ENCODE measurements at regions not wholly inside any gene's neighbourhood (a gene's known extent, or its start where the extent isn't known, plus 50 kb on each side); places are given as distances from the start of the nearest gene placed in this dataset.
A peak's percentile ranks its signal among the peaks of the same experiment; 100 is the strongest.

- CTCF ChIA-PET, result interaction anchor here (0.6 to 0.7 kb wide), 2 partner anchors 125 to 795 kb away, joined by 3 read pairs; no protein-coding TSS in a partner anchor
Measured at GRCh38 chr5:99998319-99998718, 536.9 kb upstream of the FAM174A start.

GRCh38 chr5:99995407-99995806 lies 539.8 kb upstream of the FAM174A start:
- intact Hi-C loops (cut with DNase I, micrococcal nuclease), result no loop called here
- ChIA-PET CTCF (no interaction called here), POLR2A (no interaction called here)
- Mint-ChIP-seq H3K4me3 (no peak overlapping the region), H3K27me3 (no peaks in the 10 kb centered on the region), H3K27ac (no peak overlapping the region), H3K9me3 (ENCODE audit: low read depth) (no peaks in the 10 kb centered on the region), H3K36me3 (ENCODE audit: low read depth) (no peaks in the 10 kb centered on the region), H3K4me1 (no peaks in the 10 kb centered on the region)
- no peak for ATAC-seq
- no peak for DNase-seq

More at GRCh38 chr5:99998319-99998718, 536.9 kb upstream of the FAM174A start:
- no peak overlapping the region for H3K4me3 Mint-ChIP-seq
- H3K27me3 Mint-ChIP-seq, result no peaks in the 10 kb centered on the region
- H3K4me1 Mint-ChIP-seq, result no peaks in the 10 kb centered on the region
- POLR2A ChIA-PET, result no interaction called here
- H3K9me3 Mint-ChIP-seq (ENCODE audit: low read depth), result peaks cover 2% of the 10 kb centered on the region
- no peak overlapping the region for H3K27ac Mint-ChIP-seq
- intact Hi-C loops (cut with DNase I, micrococcal nuclease), result no loop called here
- DNase-seq (no peak), ATAC-seq (no peak)
- no peaks in the 10 kb centered on the region for H3K36me3 Mint-ChIP-seq (ENCODE audit: low read depth)

DNA sequence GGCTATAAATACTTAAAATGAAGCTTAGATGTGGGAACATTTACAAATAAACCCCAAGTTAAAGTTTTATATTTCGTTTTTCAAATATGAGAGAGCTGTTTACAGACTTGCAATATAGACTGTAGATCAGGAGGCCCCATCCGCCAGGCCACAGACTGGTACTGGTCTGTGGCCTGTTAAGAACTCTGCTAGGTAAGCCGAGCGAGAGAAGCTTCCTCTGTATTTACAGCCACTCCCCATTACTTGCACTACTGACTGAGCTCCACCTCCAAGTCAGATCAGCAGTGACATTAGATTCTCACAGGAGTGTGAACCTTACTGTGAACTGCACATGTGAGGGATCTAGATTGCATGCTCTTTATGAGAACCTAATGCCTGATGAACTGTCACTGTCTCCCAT lies 561.4 kb upstream of the FAM174A start:
- H3K27me3 Mint-ChIP-seq, result no peaks in the 10 kb centered on the region
- POLR2A ChIA-PET, result no interaction called here
- H3K27ac Mint-ChIP-seq, result no peak overlapping the region
- no peak for ATAC-seq
- intact Hi-C loops (cut with DNase I, micrococcal nuclease), result no loop called here
- CTCF ChIA-PET, result no interaction called here
- H3K36me3 Mint-ChIP-seq (ENCODE audit: low read depth), result no peaks in the 10 kb centered on the region
- H3K4me3 Mint-ChIP-seq, result no peak overlapping the region
- no peaks in the 10 kb centered on the region for H3K9me3 Mint-ChIP-seq (ENCODE audit: low read depth)
- DNase-seq, result no peak
- no peaks in the 10 kb centered on the region for H3K4me1 Mint-ChIP-seq

- ATAC-seq (no peak), DNase-seq (no peak)
- Mint-ChIP-seq H3K4me1 (no peaks in the 10 kb centered on the region), H3K27me3 (no peaks in the 10 kb centered on the region), H3K36me3 (ENCODE audit: low read depth) (no peaks in the 10 kb centered on the region), H3K9me3 (ENCODE audit: low read depth) (peaks cover 4% of the 10 kb centered on the region), H3K4me3 (no peak overlapping the region), H3K27ac (no peak overlapping the region)
- intact Hi-C loops (cut with DNase I, micrococcal nuclease), result no loop called here
- POLR2A ChIA-PET, result no interaction called here
- CTCF ChIA-PET, result no interaction called here
Measured at GRCh38 chr5:99955962-99956361, 579.2 kb upstream of the FAM174A start.

- H3K4me3 Mint-ChIP-seq, result no peak overlapping the region
- no peaks in the 10 kb centered on the region for H3K27me3 Mint-ChIP-seq
- no peak for ATAC-seq
- no peak for DNase-seq
- CTCF ChIA-PET, result interaction anchor here (0.6 kb wide), 1 partner anchor 357 kb away, joined by 3 read pairs; no protein-coding TSS in a partner anchor
- H3K27ac Mint-ChIP-seq, result no peak overlapping the region
- H3K4me1 Mint-ChIP-seq, result no peaks in the 10 kb centered on the region
- intact Hi-C loops (cut with DNase I, micrococcal nuclease), result no loop called here
- H3K9me3 Mint-ChIP-seq (ENCODE audit: low read depth), result peaks cover 4% of the 10 kb centered on the region
- H3K36me3 Mint-ChIP-seq (ENCODE audit: low read depth), result no peaks in the 10 kb centered on the region
- POLR2A ChIA-PET, result no interaction called here
Measured at GRCh38 chr5:99955006-99955405, 580.2 kb upstream of the FAM174A start.

DNA sequence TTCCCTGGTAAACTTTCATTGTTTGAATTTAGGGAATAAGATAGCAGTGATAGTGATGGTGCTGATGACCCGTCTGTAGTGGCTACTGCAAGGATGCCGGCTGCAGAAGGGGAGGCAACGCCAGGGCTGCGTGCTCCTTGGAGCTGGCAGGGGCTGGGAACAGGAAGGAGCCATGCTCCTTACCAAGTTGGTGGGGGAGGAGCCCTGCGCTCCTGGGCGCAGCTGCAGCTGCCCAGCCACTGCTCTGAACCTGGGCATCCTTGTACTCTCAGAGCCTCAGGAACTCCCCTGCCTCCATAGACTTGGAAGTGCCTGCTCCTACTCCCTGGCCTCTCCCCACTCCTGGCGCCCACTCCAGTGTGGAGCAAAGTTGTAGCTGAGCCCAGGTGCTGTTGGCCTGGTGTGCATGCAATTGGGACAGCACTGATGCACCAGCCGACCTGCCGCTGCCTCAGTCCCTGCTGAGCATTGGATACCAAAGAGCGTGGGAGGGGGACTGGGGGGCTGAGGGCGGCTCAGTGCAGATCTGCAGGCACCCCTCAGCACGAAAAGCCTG lies 585.1 kb upstream of the FAM174A start:
- Mint-ChIP-seq H3K4me3 (no peak overlapping the region), H3K36me3 (ENCODE audit: low read depth) (no peaks in the 10 kb centered on the region)

DNA sequence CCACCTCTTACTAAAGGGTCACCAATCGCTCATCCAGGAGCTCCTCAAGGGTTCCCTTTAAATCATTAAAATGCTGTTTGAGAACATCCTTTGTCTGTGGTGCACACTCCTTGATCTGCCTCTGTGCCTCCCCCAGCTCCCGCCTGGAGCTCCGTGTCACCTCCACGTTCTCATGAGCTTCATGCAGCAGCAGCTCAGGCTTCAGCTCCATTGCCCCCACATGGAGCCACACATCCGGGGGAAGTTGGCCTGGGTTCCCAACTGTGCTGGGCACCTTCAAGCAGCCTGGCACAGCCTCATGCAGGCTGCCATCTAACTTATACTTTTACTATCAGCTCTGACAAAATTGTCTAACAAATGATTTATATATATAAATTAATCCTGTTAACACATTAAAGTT lies 585.8 kb upstream of the FAM174A start:
- no peaks in the 10 kb centered on the region for H3K4me1 Mint-ChIP-seq
- no peaks in the 10 kb centered on the region for H3K36me3 Mint-ChIP-seq (ENCODE audit: low read depth)
- no peak for ATAC-seq
- no peaks in the 10 kb centered on the region for H3K9me3 Mint-ChIP-seq (ENCODE audit: low read depth)
- CTCF ChIA-PET, result interaction anchor here (0.6 kb wide), 1 partner anchor 54 kb away, joined by 3 read pairs; no protein-coding TSS in a partner anchor
- no peak for DNase-seq
- intact Hi-C loops (cut with DNase I, micrococcal nuclease), result no loop called here
- H3K4me3 Mint-ChIP-seq, result no peak overlapping the region
- H3K27me3 Mint-ChIP-seq, result no peaks in the 10 kb centered on the region
- POLR2A ChIA-PET, result no interaction called here
- H3K27ac Mint-ChIP-seq, result no peak overlapping the region

More for the DNA sequence above, 585.1 kb upstream of the FAM174A start:
- POLR2A ChIA-PET, result no interaction called here
- CTCF ChIA-PET, result no interaction called here
- Mint-ChIP-seq H3K9me3 (ENCODE audit: low read depth) (no peaks in the 10 kb centered on the region), H3K4me1 (no peaks in the 10 kb centered on the region), H3K27ac (no peak overlapping the region), H3K27me3 (no peaks in the 10 kb centered on the region)
- intact Hi-C loops (cut with DNase I, micrococcal nuclease), result no loop called here
- no peak for ATAC-seq
- DNase-seq, result no peak

DNA sequence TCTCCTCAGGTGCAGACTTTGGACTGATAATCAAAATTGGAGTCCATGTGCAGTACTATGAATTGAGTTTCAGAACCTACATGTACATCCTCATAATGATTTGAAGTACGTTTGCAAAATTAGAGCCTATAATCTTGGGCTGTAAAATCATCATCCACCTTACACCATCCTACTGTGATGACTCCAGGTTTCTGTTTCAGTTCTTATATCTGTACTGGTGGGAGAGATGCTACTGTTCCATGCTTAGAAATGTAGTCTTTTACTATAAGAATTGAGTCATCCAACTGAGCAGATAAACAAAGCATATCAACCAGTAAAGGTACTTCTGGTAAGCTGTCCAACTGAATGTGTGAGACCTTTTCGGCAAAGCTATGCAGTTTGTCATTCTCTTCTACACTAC lies 586.3 kb upstream of the FAM174A start:
- POLR2A ChIA-PET, result no interaction called here
- ATAC-seq (peak; percentile 57), DNase-seq (no peak)
- H3K36me3 Mint-ChIP-seq (ENCODE audit: low read depth), result no peaks in the 10 kb centered on the region
- no peaks in the 10 kb centered on the region for H3K27me3 Mint-ChIP-seq
- intact Hi-C loops (cut with DNase I, micrococcal nuclease), result no loop called here
- CTCF ChIA-PET, result no interaction called here
- H3K4me1 Mint-ChIP-seq, result no peaks in the 10 kb centered on the region
- no peak overlapping the region for H3K4me3 Mint-ChIP-seq
- no peak overlapping the region for H3K27ac Mint-ChIP-seq
- no peaks in the 10 kb centered on the region for H3K9me3 Mint-ChIP-seq (ENCODE audit: low read depth)

DNA sequence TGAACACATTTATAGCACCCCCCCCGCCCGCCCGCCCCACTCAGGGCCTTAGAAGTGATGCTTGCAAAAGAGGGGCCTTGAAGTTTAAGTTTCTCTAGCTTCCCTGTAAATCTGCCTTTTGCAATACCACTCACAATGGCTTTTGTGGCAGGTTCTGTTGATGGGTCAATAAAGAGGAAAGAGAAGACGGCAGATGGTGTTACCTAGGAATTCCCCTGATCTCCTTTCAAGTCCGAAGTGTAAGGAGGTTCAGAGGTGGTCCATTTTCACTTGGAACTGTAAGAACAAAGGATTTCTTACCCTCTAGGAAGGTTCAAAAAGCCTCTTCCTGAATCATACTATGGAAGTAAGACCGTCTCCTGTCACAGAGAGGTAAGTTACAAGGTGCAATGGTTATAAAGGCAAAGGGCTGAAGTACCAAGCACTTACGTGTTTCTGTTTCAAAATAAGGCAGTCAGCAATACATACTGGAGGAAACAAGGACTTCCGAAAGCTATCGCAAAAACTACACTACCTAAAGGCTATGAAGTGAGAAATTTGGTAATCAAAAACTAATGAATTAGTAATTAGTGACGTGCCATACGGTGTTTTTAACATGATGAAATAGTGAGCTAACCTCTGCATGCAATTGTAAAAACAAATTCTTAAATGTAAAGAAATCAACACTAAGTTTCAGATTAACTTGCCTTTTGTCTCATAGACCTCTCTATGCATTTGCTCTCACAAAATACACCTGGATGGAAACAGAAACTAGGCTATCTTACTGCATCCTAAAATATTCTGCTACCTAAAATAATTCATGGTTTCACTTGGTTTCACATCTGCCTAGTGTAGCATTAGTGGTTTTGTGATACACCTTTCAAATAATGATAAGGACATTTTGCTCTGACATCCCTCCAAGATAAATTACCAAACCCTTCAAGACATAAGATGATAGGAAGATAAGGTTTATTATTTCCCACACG lies 589.4 kb upstream of the FAM174A start:
- POLR2A ChIA-PET, result no interaction called here
- Mint-ChIP-seq H3K36me3 (ENCODE audit: low read depth) (no peaks in the 10 kb centered on the region), H3K4me3 (no peak overlapping the region), H3K27ac (no peak overlapping the region), H3K4me1 (no peaks in the 10 kb centered on the region), H3K9me3 (ENCODE audit: low read depth) (no peaks in the 10 kb centered on the region), H3K27me3 (no peaks in the 10 kb centered on the region)
- CTCF ChIA-PET, result no interaction called here
- DNase-seq, result no peak
- no peak for ATAC-seq
- intact Hi-C loops (cut with DNase I, micrococcal nuclease), result no loop called here

GRCh38 chr5:99940540-99940939 lies 594.6 kb upstream of the FAM174A start:
- Mint-ChIP-seq H3K27me3 (no peaks in the 10 kb centered on the region), H3K9me3 (ENCODE audit: low read depth) (peaks cover 1% of the 10 kb centered on the region), H3K27ac (no peak overlapping the region), H3K4me3 (no peak overlapping the region), H3K4me1 (no peaks in the 10 kb centered on the region), H3K36me3 (ENCODE audit: low read depth) (no peaks in the 10 kb centered on the region)
- DNase-seq, result no peak
- ATAC-seq, result no peak
- intact Hi-C loops (cut with DNase I, micrococcal nuclease), result no loop called here
- ChIA-PET POLR2A (no interaction called here), CTCF (interaction anchor here (0.6 kb wide), 1 partner anchor 170 kb away, joined by 3 read pairs; no protein-coding TSS in a partner anchor)

GRCh38 chr5:99936911-99937310 lies 598.3 kb upstream of the FAM174A start:
- intact Hi-C loops (cut with DNase I, micrococcal nuclease), result no loop called here
- H3K9me3 Mint-ChIP-seq (ENCODE audit: low read depth), result peaks cover 1% of the 10 kb centered on the region
- no peaks in the 10 kb centered on the region for H3K36me3 Mint-ChIP-seq (ENCODE audit: low read depth)
- no peaks in the 10 kb centered on the region for H3K4me1 Mint-ChIP-seq
- ChIA-PET POLR2A (no interaction called here), CTCF (no interaction called here)
- H3K27ac Mint-ChIP-seq, result no peak overlapping the region
- no peak for DNase-seq
- no peak for ATAC-seq
- H3K27me3 Mint-ChIP-seq, result no peaks in the 10 kb centered on the region
- H3K4me3 Mint-ChIP-seq, result no peak overlapping the region

DNA sequence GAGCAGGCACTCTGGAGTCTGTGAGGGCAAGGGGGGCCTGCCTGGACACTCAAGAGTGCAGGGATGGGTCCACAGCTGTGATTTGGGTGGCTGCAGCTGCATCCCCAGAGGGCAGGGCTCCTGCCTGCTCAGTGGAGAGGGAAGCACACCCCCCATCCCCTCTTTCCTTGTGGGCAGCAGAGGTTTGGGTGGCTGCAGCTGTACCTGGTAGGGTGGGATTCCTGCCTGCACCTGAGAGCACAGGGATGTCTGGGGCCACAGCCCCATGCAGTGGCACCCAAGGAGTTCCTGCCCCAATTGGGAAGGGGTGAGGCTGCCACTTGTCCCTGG lies 605.4 kb upstream of the FAM174A start:
- Mint-ChIP-seq H3K4me3 (no peak overlapping the region), H3K36me3 (ENCODE audit: low read depth) (no peaks in the 10 kb centered on the region), H3K27ac (no peak overlapping the region), H3K9me3 (ENCODE audit: low read depth) (no peaks in the 10 kb centered on the region), H3K27me3 (no peaks in the 10 kb centered on the region), H3K4me1 (no peaks in the 10 kb centered on the region)
- ATAC-seq, result no peak
- POLR2A ChIA-PET, result no interaction called here
- CTCF ChIA-PET, result no interaction called here
- no peak for DNase-seq
- intact Hi-C loops (cut with DNase I, micrococcal nuclease), result no loop called here
